ENCODE measurements at regions not wholly inside any gene's neighbourhood (a gene's known extent, or its start where the extent isn't known, plus 50 kb on each side); places are given as distances from the start of the nearest gene placed in this dataset.

DNA sequence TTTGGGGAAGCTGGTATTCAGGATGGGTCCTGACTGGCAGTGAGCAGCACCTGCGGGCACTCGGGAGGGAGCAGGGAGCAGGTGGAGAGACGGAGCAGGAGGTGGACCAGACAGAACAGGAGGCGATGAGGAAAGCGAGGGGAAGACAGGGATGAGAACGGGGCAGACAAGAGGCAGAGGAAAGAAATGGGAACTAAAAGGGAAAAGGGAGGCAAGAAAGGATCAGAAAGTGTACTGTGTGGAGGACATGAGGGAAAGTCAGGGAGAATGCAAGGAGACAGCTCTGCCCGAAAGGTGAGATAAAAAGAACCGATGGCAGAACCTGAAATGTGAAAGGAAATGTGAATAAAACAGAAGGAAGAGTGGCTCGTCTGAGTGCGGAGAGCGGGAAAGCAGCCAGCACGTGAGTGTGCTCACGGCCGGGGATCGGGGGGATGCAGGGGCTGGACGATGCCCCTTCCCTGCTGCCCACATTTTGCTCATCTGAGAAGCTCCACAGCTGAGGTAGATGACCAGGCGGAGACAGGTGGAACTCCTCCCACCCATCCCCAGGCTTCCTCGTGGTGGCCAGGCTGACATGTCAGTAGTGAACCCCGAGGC, 494.4 kb upstream of the B3GAT1 start:
- 53 to 64% methylated on average over 19 of the region's 19 CpGs for WGBS, 2 donors
- no peak overlapping the region for H3K4me3 ChIP-seq (ENCODE audit: low read depth, poor library complexity, severe bottlenecking)
- TF ChIP-seq POLR2A (IDR thresholded peaks at IDR 0.05): no peak
- TF ChIP-seq, protein P1, sequence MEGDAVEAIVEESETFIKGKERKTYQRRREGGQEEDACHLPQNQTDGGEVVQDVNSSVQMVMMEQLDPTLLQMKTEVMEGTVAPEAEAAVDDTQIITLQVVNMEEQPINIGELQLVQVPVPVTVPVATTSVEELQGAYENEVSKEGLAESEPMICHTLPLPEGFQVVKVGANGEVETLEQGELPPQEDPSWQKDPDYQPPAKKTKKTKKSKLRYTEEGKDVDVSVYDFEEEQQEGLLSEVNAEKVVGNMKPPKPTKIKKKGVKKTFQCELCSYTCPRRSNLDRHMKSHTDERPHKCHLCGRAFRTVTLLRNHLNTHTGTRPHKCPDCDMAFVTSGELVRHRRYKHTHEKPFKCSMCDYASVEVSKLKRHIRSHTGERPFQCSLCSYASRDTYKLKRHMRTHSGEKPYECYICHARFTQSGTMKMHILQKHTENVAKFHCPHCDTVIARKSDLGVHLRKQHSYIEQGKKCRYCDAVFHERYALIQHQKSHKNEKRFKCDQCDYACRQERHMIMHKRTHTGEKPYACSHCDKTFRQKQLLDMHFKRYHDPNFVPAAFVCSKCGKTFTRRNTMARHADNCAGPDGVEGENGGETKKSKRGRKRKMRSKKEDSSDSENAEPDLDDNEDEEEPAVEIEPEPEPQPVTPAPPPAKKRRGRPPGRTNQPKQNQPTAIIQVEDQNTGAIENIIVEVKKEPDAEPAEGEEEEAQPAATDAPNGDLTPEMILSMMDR (IDR thresholded peaks at IDR 0.05): no peak
- DNase-seq (ENCODE audit: low spot score in 2 of 2): peak in 1 of 2 donors; percentile 75
- intact Hi-C loops (cut with DNase I; ENCODE audit: low total_unique reads): no loop called here

GRCh38 chr11:134905928-134906327, 493.9 kb upstream of the B3GAT1 start:
- peak in 1 of 2 donors; percentile 72 for DNase-seq (ENCODE audit: low spot score in 2 of 2)
- 18 to 29% methylated on average over 14 of the region's 14 CpGs for WGBS, 2 donors
- intact Hi-C loops (cut with DNase I; ENCODE audit: low total_unique reads): no loop called here
- no peak overlapping the region for H3K4me3 ChIP-seq (ENCODE audit: low read depth, poor library complexity, severe bottlenecking)
- TF ChIP-seq POLR2A (IDR thresholded peaks at IDR 0.05): no peak
- TF ChIP-seq, protein P1 (IDR thresholded peaks at IDR 0.05): no peak

DNA sequence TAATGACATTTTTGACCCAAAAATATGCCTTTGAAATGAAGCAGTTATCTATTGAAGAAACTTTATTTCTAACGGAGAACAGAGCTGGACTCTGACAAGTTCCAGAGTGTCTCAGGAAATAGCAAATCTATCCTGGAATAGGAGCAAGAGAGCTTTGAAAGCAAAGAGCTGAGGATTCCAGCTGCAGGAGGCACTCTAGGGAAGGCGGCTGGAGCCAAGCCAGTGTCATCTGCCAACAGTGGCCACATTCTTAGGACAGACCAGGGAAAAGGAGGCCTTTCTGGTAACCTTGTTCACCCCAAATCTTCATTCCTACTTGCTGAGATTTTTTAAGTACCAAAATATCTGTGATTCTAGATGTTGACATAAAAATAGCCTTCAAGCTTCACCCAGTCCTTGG, 493.5 kb upstream of the B3GAT1 start:
- WGBS, 2 donors: 44 to 50% methylated on average over 2 of the region's 2 CpGs
- DNase-seq (ENCODE audit: low spot score in 2 of 2): peak in 1 of 2 donors; percentile 2
- H3K4me3 ChIP-seq (ENCODE audit: low read depth, poor library complexity, severe bottlenecking): no peak overlapping the region
- TF ChIP-seq, protein P1 (IDR thresholded peaks at IDR 0.05): no peak
- no peak for TF ChIP-seq POLR2A (IDR thresholded peaks at IDR 0.05)
- intact Hi-C loops (cut with DNase I; ENCODE audit: low total_unique reads): no loop called here

- H3K4me3 ChIP-seq (ENCODE audit: low read depth, poor library complexity, severe bottlenecking): no peak overlapping the region
- peak in 1 of 2 donors; percentile 32 for DNase-seq (ENCODE audit: low spot score in 2 of 2)
- intact Hi-C loops (cut with DNase I; ENCODE audit: low total_unique reads): no loop called here
- TF ChIP-seq POLR2A (IDR thresholded peaks at IDR 0.05): no peak
- TF ChIP-seq, protein P1 (IDR thresholded peaks at IDR 0.05): no peak
- WGBS, 2 donors: 77 to 82% methylated on average over 8 of the region's 8 CpGs
Measured at GRCh38 chr11:134904103-134904790, 492.2 kb upstream of the B3GAT1 start.

- WGBS, 2 donors: 77 to 83% methylated on average over 9 of the region's 9 CpGs
- TF ChIP-seq, protein P1 (IDR thresholded peaks at IDR 0.05): no peak
- no peak for TF ChIP-seq POLR2A (IDR thresholded peaks at IDR 0.05)
- peak in 1 of 2 donors; percentile 4 for DNase-seq (ENCODE audit: low spot score in 2 of 2)
- intact Hi-C loops (cut with DNase I; ENCODE audit: low total_unique reads): no loop called here
- H3K4me3 ChIP-seq (ENCODE audit: low read depth, poor library complexity, severe bottlenecking): no peak overlapping the region
Measured at GRCh38 chr11:134901955-134902918, 490.2 kb upstream of the B3GAT1 start.

All from lower leg skin (tissue), 4 donors.